Heart left ventricle (tissue), 16 donors: ENCODE measurements at regions not wholly inside any gene's neighbourhood (a gene's known extent, or its start where the extent isn't known, plus 50 kb on each side); places are given as distances from the start of the nearest gene placed in this dataset.

ENCODE experiments used
- ATAC-seq, 4 donors: fragments of 200-7000 bp; cut with Tn5 transposase; one replicate each; pipeline ENCODE4 v1.9.1; 2020 to 2022; ENCODE audit warnings: moderate library complexity in 4 of 4, mild to moderate bottlenecking in 3 of 4, moderate number of reproducible peaks in 1 of 4
- DNase-seq, 5 donors: peaks; one replicate each; pipeline ENCODE4 v3.0.0-alpha.2; 2020
- H3K27ac ChIP-seq, 12 donors: fragments of 200-600 bp; sonication (generic) in 4 of 12; one replicate each; pipeline versions ENCODE4 v1.5.0 to v1.8.0; 2016 to 2022; ENCODE audit warnings: mild to moderate bottlenecking in 2 of 12
- H3K27me3 ChIP-seq, 9 donors: fragments of 200-600 bp; sonication (generic) in 2 of 9; one replicate each; pipeline versions ENCODE4 v1.5.1 to v1.8.0; 2016 to 2022; ENCODE audit warnings: mild to moderate bottlenecking in 3 of 9
- H3K36me3 ChIP-seq, 9 donors: fragments of 200-600 bp; sonication (generic) in 2 of 9; one replicate each; pipeline versions ENCODE4 v1.5.0 to v1.8.0; 2018 to 2022; ENCODE audit warnings: mild to moderate bottlenecking in 2 of 9
- H3K4me1 ChIP-seq, 12 donors: fragments of 200-600 bp; sonication (generic) in 4 of 12; one replicate each; pipeline versions ENCODE4 v1.5.0 to v1.8.0; 2016 to 2022; ENCODE audit warnings: mild to moderate bottlenecking in 3 of 12
- H3K4me3 ChIP-seq, 12 donors: fragments of 200-600 bp; sonication (generic) in 4 of 12; one replicate each; pipeline versions ENCODE4 v1.5.0 to v1.8.0; 2017 to 2022; ENCODE audit warnings: mild to moderate bottlenecking in 9 of 12, moderate library complexity in 4 of 12
- H3K9me3 ChIP-seq, 12 donors: fragments of 200-600 bp; sonication (generic) in 4 of 12; one replicate each; pipeline versions ENCODE4 v1.5.0 to v1.8.0; 2016 to 2022; ENCODE audit warnings: mild to moderate bottlenecking in 1 of 12
- CTCF ChIP-seq, 12 donors: fragments of 200-600 bp; sonication (generic) in 4 of 12; IDR thresholded peaks; one replicate each; pipeline versions ENCODE4 v1.5.0 to v1.8.0; 2018 to 2022; ENCODE audit warnings: antibody characterized with exemption in 12 of 12, mild to moderate bottlenecking in 5 of 12
- POLR2A ChIP-seq, 2 donors: fragments of 450-650 bp; IDR thresholded peaks; one replicate each; pipeline ENCODE4 v1.6.1; 2017; ENCODE audit warnings: antibody characterized with exemption in 2 of 2, mild to moderate bottlenecking in 2 of 2, moderate library complexity in 2 of 2
- WGBS, 4 donors: extraction: QIAGEN DNeasy Blood & Tissue Kit in 2 of 4; methylation state at CpG; one replicate each; pipeline versions ENCODE4 v1.1.5 to v1.1.7; 2013 to 2018; 5-methylcytosine and 5-hydroxymethylcytosine counted together
- intact Hi-C, 10 donors: fragments of 100-400 bp; cut with DNase I; formaldehyde crosslinking; loops; one replicate each; pipeline versions ENCODE4 v1.11.1 to v1.14.2; 2022
- donor health status: ischemic (EF 13 %, LVEDD 7.1; RV severe dilation, severe dysfunction).
- donor health status: healthy with polysubstance abuse.
- donor health status: DM: no; HTN: yes; CAD: no.
- donor health status: DM: no; HTN: no; CAD: no.
- donor health status: ischemic (EF 25% LVEDD 6.9; RV normal size, moderate dysfunction).
- donor health status: ischemic (EF 25% LVEDD 5.7; RV mildly dilated, moderate dysfunction).
- donor health status: healthy.
- donor health status: DM: yes; HTN: yes; CAD: no.
- donor health status: ischemic (EF 35%, LVEDD 5.7; RV mildly dilated, moderate dysfunction).
- donor health status: nonischemic (EF 11% LVEDD 7.7; RV severe dilation, severe dysfunction).
- donor health status: DM: yes; HTN: yes; CAD: no.
- donor health status: PGD.
- donor health status: ischemic (EF 29% LVEDD 5.4; RV normal size, mild dysfunction).
- donor health status: nonischemic (EF 23%, LVEDD 6.1; RV moderate dilation, normal function).

GRCh38 chr5:62731022-62731421, 152.4 kb downstream of the LRRC70 start:
- DNase-seq = no peak
- H3K4me1 ChIP-seq = peaks cover 0 to 6% (median 0%) of the 10 kb centered on the region in 12 donors
- TF ChIP-seq POLR2A (IDR thresholded peaks at IDR 0.05) = no peak
- no peak for TF ChIP-seq CTCF (IDR thresholded peaks at IDR 0.05)
- no peak for ATAC-seq
- H3K36me3 ChIP-seq = no peaks in the 10 kb centered on the region
- H3K9me3 ChIP-seq = peaks cover 0 to 11% (median 0%) of the 10 kb centered on the region in 12 donors
- intact Hi-C loops = no loop called here
- 73 to 88% (median 80%) methylated on average over 3 of the region's 3 CpGs for WGBS, 4 donors
- no peaks in the 10 kb centered on the region for H3K27me3 ChIP-seq
- no peak overlapping the region for H3K4me3 ChIP-seq
- no peak overlapping the region for H3K27ac ChIP-seq

GRCh38 chr5:62729675-62730074, 151.1 kb downstream of the LRRC70 start:
- 69 to 76% (median 73%) methylated on average over 2 of the region's 2 CpGs for WGBS, 4 donors
- peaks cover 0 to 11% (median 0%) of the 10 kb centered on the region in 12 donors for H3K9me3 ChIP-seq

GRCh38 chr5:62727861-62728260, 149.2 kb downstream of the LRRC70 start:
- DNase-seq (no peak), ATAC-seq (no peak)
- intact Hi-C loops = no loop called here
- Histone ChIP-seq H3K36me3 (no peaks in the 10 kb centered on the region), H3K27me3 (no peaks in the 10 kb centered on the region), H3K4me3 (no peak overlapping the region), H3K27ac (no peak overlapping the region), H3K4me1 (peaks cover 0 to 6% (median 0%) of the 10 kb centered on the region in 12 donors), H3K9me3 (peaks cover 0 to 3% (median 0%) of the 10 kb centered on the region in 12 donors)
- WGBS, 4 donors = 88 to 96% (median 92%) methylated on average over 2 of the region's 2 CpGs
- TF ChIP-seq CTCF (IDR thresholded peaks at IDR 0.05) (no peak), POLR2A (IDR thresholded peaks at IDR 0.05) (no peak)

More at GRCh38 chr5:62729675-62730074, 151.1 kb downstream of the LRRC70 start:
- Histone ChIP-seq H3K27ac (no peak overlapping the region), H3K4me1 (peaks cover 0 to 6% (median 0%) of the 10 kb centered on the region in 12 donors), H3K4me3 (no peak overlapping the region), H3K27me3 (no peaks in the 10 kb centered on the region), H3K36me3 (no peaks in the 10 kb centered on the region)
- intact Hi-C loops = no loop called here
- ATAC-seq (no peak), DNase-seq (no peak)
- no peak for TF ChIP-seq CTCF (IDR thresholded peaks at IDR 0.05)
- TF ChIP-seq POLR2A (IDR thresholded peaks at IDR 0.05) = no peak

DNA sequence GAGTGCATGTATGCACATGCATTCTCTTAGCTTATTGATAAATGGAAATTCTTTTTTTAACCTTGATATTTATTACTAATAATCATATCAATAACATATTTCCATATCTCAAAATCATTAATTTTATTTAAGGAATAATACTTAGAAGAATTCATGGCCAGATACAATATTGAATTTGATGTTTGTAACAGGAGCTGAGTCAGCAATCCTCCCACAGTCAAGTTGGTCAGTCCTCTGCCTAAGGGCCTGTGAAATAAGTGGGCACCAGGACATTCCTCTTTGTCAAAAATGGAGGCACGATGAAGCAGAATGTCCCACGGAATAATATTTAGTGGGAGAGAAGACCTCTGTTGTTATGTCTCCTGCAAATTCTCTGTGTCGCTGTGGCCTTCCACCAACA, 148.6 kb downstream of the LRRC70 start:
- Histone ChIP-seq H3K36me3 (no peaks in the 10 kb centered on the region), H3K4me1 (peaks cover 0 to 3% (median 0%) of the 10 kb centered on the region in 12 donors), H3K27ac (no peak overlapping the region), H3K27me3 (no peaks in the 10 kb centered on the region), H3K9me3 (peaks cover 0 to 3% (median 0%) of the 10 kb centered on the region in 12 donors), H3K4me3 (no peak overlapping the region)
- ATAC-seq = no peak
- no peak for DNase-seq
- WGBS, 4 donors = 94 to 97% (median 95%) methylated on average over 3 of the region's 3 CpGs
- TF ChIP-seq POLR2A (IDR thresholded peaks at IDR 0.05) (no peak), CTCF (IDR thresholded peaks at IDR 0.05) (no peak)
- intact Hi-C loops = no loop called here
